Fibroblast of lung (primary cell): ENCODE measurements at regions not wholly inside any gene's neighbourhood (a gene's known extent, or its start where the extent isn't known, plus 50 kb on each side); places are given as distances from the start of the nearest gene placed in this dataset.

Source experiments
- DNase-seq, 2 donors: peaks; one replicate each; pipeline versions ENCODE4 v3.0.0 to v3.0.0-alpha.2; 2010; ENCODE audit warnings: low read depth in 2 of 2
- H2AFZ ChIP-seq: 2 replicates; pipeline ENCODE4 v1.5.1; 2012; ENCODE audit warnings: low read length, control low read depth, inconsistent platforms
- H3K27ac ChIP-seq: 2 replicates; pipeline ENCODE4 v1.5.1; 2011; ENCODE audit warnings: low read length, control low read depth; ENCODE audit not compliant: insufficient read depth
- H3K27me3 ChIP-seq: 2 replicates; pipeline ENCODE4 v1.5.1; 2011; ENCODE audit warnings: mild to moderate bottlenecking, low read length; ENCODE audit not compliant: control insufficient read depth, insufficient read depth
- H3K36me3 ChIP-seq: 2 replicates; pipeline ENCODE4 v1.5.1; 2011; ENCODE audit warnings: low read length; ENCODE audit not compliant: control insufficient read depth, insufficient read depth
- H3K4me1 ChIP-seq: 2 replicates; pipeline ENCODE4 v1.5.1; 2011; ENCODE audit warnings: low read length; ENCODE audit not compliant: control insufficient read depth, insufficient read depth; ENCODE audit errors: extremely low read depth
- H3K4me2 ChIP-seq: 2 replicates; pipeline ENCODE4 v1.5.1; 2011; ENCODE audit warnings: low read length, control low read depth; ENCODE audit not compliant: insufficient read depth; ENCODE audit errors: extremely low read depth
- H3K4me3 ChIP-seq, 4 experiments: fragments of 200-600 bp in 1 of 4; sonication (generic) in 1 of 4; replicated peaks in 1 of 4; 2 replicates each; pipeline ENCODE4 v1.5.1; 2011 to 2016; ENCODE audit warnings: low read length in 4 of 4, low read depth in 3 of 4, mild to moderate bottlenecking in 3 of 4, control low read depth in 2 of 4, inconsistent platforms in 1 of 4, mixed read lengths in 1 of 4; ENCODE audit not compliant: insufficient read depth in 1 of 4; ENCODE audit errors: control extremely low read depth in 1 of 4
- H3K79me2 ChIP-seq: 2 replicates; pipeline ENCODE4 v1.5.1; 2012; ENCODE audit warnings: mild to moderate bottlenecking, low read length, inconsistent platforms; ENCODE audit not compliant: control insufficient read depth, insufficient read depth
- H3K9ac ChIP-seq: 2 replicates; pipeline ENCODE4 v1.5.1; 2011; ENCODE audit warnings: mild to moderate bottlenecking, low read length, control low read depth; ENCODE audit not compliant: insufficient read depth
- H3K9me3 ChIP-seq: 2 replicates; pipeline ENCODE4 v1.5.1; 2012; ENCODE audit warnings: low read depth, low read length; ENCODE audit not compliant: control insufficient read depth, insufficient read depth
- H4K20me1 ChIP-seq: 2 replicates; pipeline ENCODE4 v1.5.1; 2011; ENCODE audit warnings: low read length; ENCODE audit not compliant: control insufficient read depth, insufficient read depth; ENCODE audit errors: extremely low read depth
- CTCF ChIP-seq, 2 donors: IDR thresholded peaks in 1 of 2; conservative IDR thresholded peaks in 1 of 2; 1 replicate in 1 of 2; 2 replicates in 1 of 2; pipeline ENCODE4 v1.5.1; 2011 to 2012; ENCODE audit warnings: low read length in 2 of 2, control low read depth in 1 of 2, inconsistent platforms in 1 of 2, low read depth in 1 of 2, mild to moderate bottlenecking in 1 of 2
- EZH2 ChIP-seq: IDR thresholded peaks from 2 replicates; pipeline ENCODE4 v1.5.1; 2012; ENCODE audit warnings: low read length, control low read depth, mild to moderate bottlenecking; ENCODE audit errors: missing control alignments

DNA sequence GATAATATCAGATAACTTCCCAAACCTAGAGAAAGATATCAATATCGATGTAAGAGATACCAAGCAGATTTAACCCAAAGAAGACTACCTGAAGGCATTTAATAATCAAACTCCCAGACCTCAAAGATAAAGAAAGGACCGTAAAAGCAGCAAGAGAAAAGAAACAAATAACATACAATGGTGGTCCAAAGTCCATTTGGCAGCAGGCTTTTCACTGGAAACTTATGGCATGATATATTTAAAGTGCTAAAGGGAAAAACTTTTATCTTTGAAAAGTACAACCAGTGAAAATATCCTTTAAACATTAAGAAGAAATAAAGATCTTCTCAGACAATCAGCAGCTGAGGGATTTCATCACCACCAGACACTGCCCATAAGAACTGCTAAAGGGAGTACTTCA lies 812.7 kb upstream of the ADAMTS5 start:
- H3K36me3 ChIP-seq: no peaks in the 10 kb centered on the region
- H3K79me2 ChIP-seq: no peaks in the 10 kb centered on the region
- H3K4me2 ChIP-seq: no peak overlapping the region
- no peaks in the 10 kb centered on the region for H3K4me1 ChIP-seq
- H4K20me1 ChIP-seq: no peaks in the 10 kb centered on the region
- H3K4me3 ChIP-seq: no peak overlapping the region
- no peak overlapping the region for H3K9ac ChIP-seq
- DNase-seq: no peak
- H3K27me3 ChIP-seq: no peaks in the 10 kb centered on the region
- no peaks in the 10 kb centered on the region for H3K9me3 ChIP-seq
- no peak overlapping the region for H2AFZ ChIP-seq
- no peak overlapping the region for H3K27ac ChIP-seq
- TF ChIP-seq CTCF (conservative IDR thresholded peaks at IDR 0.05 in 1 of 2, IDR thresholded peaks at IDR 0.05 in 1 of 2; ENCODE audit: low read depth in 1 of 2, low read length in 2 of 2) (no peak), EZH2 (no peak)

DNA sequence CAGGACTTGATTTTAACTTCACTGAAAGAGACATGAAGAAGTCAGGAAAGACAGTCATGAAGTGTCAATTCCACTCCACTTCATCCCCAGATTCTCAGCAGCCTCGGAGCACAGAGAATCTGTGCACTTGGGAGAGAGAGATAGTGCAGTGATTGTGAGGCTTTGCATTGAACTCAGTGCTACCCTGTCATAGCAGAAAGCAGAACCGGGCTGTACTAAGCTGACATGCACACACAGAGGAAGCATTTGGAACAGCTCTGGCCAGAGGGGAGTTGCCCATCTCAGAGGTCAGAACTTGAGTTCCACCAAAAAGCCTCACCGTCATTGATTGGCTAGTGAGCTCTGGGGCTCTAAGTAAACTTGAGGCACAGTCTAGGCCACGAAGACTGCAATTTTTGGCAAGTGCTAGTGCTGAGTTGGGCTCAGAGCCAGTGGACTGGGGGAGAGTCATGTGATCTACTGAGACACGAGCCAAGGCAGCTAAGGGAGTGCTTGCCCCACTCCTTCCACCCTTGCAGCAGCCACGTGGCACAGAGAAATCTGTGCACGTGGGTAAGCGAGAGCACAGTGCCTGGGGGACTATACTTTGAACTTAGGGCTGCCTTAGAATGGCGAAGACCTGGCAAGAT lies 810.2 kb upstream of the ADAMTS5 start:
- Histone ChIP-seq H3K36me3 (no peaks in the 10 kb centered on the region), H3K9ac (no peak overlapping the region), H3K4me3 (no peak overlapping the region), H3K4me1 (no peaks in the 10 kb centered on the region), H3K27ac (no peak overlapping the region), H4K20me1 (no peaks in the 10 kb centered on the region), H3K4me2 (no peak overlapping the region), H3K79me2 (no peaks in the 10 kb centered on the region), H3K9me3 (no peaks in the 10 kb centered on the region), H2AFZ (peak overlapping the region; percentile 49), H3K27me3 (no peaks in the 10 kb centered on the region)
- peak in 1 of 2 donors; percentile 42 for DNase-seq
- TF ChIP-seq EZH2 (no peak), CTCF (conservative IDR thresholded peaks at IDR 0.05 in 1 of 2, IDR thresholded peaks at IDR 0.05 in 1 of 2; ENCODE audit: low read depth in 1 of 2, low read length in 2 of 2) (no peak)

DNA sequence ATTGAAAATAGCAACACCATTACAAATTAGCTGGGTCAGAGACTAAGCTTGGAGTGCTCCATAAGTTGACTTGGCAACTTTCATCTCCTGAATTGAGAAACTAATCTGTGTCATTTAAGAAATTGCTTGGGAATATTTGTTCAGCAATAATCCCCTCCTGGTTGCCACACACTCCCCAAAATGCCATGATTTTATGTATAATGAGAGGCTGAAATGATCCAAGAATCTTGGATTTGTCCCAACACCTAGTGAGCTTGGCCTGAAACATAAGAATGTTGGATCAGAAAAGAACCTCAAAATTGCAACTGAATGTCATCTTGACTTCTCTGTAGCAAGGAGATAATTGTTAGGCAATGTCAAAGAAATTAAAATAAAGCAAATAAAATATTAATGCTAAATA lies 805.9 kb upstream of the ADAMTS5 start:
- H3K27me3 ChIP-seq: no peaks in the 10 kb centered on the region
- H3K27ac ChIP-seq: no peak overlapping the region
- no peaks in the 10 kb centered on the region for H3K79me2 ChIP-seq
- no peak for DNase-seq
- no peak overlapping the region for H2AFZ ChIP-seq
- H3K4me2 ChIP-seq: no peak overlapping the region
- H3K9me3 ChIP-seq: no peaks in the 10 kb centered on the region
- no peaks in the 10 kb centered on the region for H4K20me1 ChIP-seq
- no peak overlapping the region for H3K9ac ChIP-seq
- H3K4me3 ChIP-seq: no peak overlapping the region
- TF ChIP-seq EZH2: no peak
- TF ChIP-seq CTCF (conservative IDR thresholded peaks at IDR 0.05 in 1 of 2, IDR thresholded peaks at IDR 0.05 in 1 of 2; ENCODE audit: low read depth in 1 of 2, low read length in 2 of 2): no peak
- H3K4me1 ChIP-seq: no peaks in the 10 kb centered on the region
- H3K36me3 ChIP-seq: no peaks in the 10 kb centered on the region
